Neural cell (in vitro differentiated cells): ENCODE measurements at regions not wholly inside any gene's neighbourhood (a gene's known extent, or its start where the extent isn't known, plus 50 kb on each side); places are given as distances from the start of the nearest gene placed in this dataset.

Experiments used
- H2AFZ ChIP-seq: fragments of 200-600, 300-800 bp; sonication (generic), shearing (Covaris generic); 2 replicates; pipeline ENCODE4 v1.6.0; 2014; ENCODE audit warnings: low read depth, mild to moderate bottlenecking, antibody characterized with exemption, low read length, moderate library complexity
- H3F3A ChIP-seq: fragments of 200-600 bp; shearing (Covaris generic); 2 replicates; pipeline ENCODE4 v1.6.1; 2016; ENCODE audit warnings: mild to moderate bottlenecking, moderate library complexity, mixed read lengths, antibody characterized with exemption, low read length; ENCODE audit not compliant: insufficient read depth, poor library complexity, severe bottlenecking
- H3K27ac ChIP-seq: fragments of 200-600, 300-800 bp; sonication (generic), shearing (Covaris generic); 2 replicates; pipeline ENCODE4 v1.5.1; 2014; ENCODE audit warnings: mild to moderate bottlenecking, low read length, moderate library complexity
- H3K27me3 ChIP-seq: fragments of 300-800, 200-600 bp; sonication (generic), shearing (Covaris generic); 2 replicates; pipeline ENCODE4 v1.6.0; 2014; ENCODE audit warnings: mild to moderate bottlenecking, low read depth, low read length, moderate library complexity; ENCODE audit not compliant: insufficient read depth
- H3K36me3 ChIP-seq: fragments of 300-800, 200-600 bp; sonication (generic), shearing (Covaris generic); 2 replicates; pipeline ENCODE4 v1.5.1; 2014; ENCODE audit warnings: mild to moderate bottlenecking, antibody characterized with exemption, low read length, moderate library complexity; ENCODE audit not compliant: insufficient read depth
- H3K4me2 ChIP-seq: fragments of 300-800, 200-600 bp; sonication (generic), shearing (Covaris generic); 2 replicates; pipeline ENCODE4 v1.6.0; 2014; ENCODE audit warnings: mild to moderate bottlenecking, low read length
- H3K4me3 ChIP-seq: fragments of 300-800, 200-600 bp; sonication (generic), shearing (Covaris generic); 2 replicates; pipeline ENCODE4 v1.5.1; 2014; ENCODE audit warnings: mild to moderate bottlenecking, low read length, moderate library complexity
- H3K79me2 ChIP-seq: fragments of 200-600 bp; shearing (Covaris generic); replicated peaks from 2 replicates; pipeline ENCODE4 v1.6.0; 2014; ENCODE audit warnings: mild to moderate bottlenecking, low read length, moderate library complexity; ENCODE audit not compliant: insufficient read depth
- H3K9ac ChIP-seq: fragments of 300-800, 200-600 bp; sonication (generic), shearing (Covaris generic); 2 replicates; pipeline ENCODE4 v1.6.1; 2016; ENCODE audit warnings: mild to moderate bottlenecking, low read length, mixed read lengths
- H3K9me2 ChIP-seq: fragments of 200-600 bp; shearing (Covaris generic); 2 replicates; pipeline ENCODE4 v1.6.1; 2016; ENCODE audit warnings: mild to moderate bottlenecking, low read length, mixed read lengths; ENCODE audit not compliant: insufficient read depth
- H3K9me3 ChIP-seq: fragments of 200-600, 300-800 bp; sonication (generic), shearing (Covaris generic); 2 replicates; pipeline ENCODE4 v1.6.1; 2016; ENCODE audit warnings: mild to moderate bottlenecking, mixed run types, low read length, moderate library complexity, mixed read lengths
- H4K20me1 ChIP-seq: fragments of 200-600 bp; shearing (Covaris generic); 2 replicates; pipeline ENCODE4 v1.6.1; 2016; ENCODE audit warnings: mild to moderate bottlenecking, mixed run types; ENCODE audit not compliant: insufficient read depth
- CTCF ChIP-seq: fragments of 450-650 bp; IDR thresholded peaks from 2 replicates; pipeline ENCODE4 v1.5.1; 2014; ENCODE audit warnings: antibody characterized with exemption, mild to moderate bottlenecking, moderate library complexity; ENCODE audit not compliant: poor library complexity, severe bottlenecking
- EP300 ChIP-seq: fragments of 450-650 bp; conservative IDR thresholded peaks from 2 replicates; pipeline ENCODE4 v1.6.1; 2014; ENCODE audit warnings: antibody characterized with exemption, mild to moderate bottlenecking, moderate library complexity; ENCODE audit not compliant: poor library complexity, severe bottlenecking
- EZH2 ChIP-seq: fragments of 200-600, 300-800 bp; shearing (Covaris generic), sonication (generic); IDR thresholded peaks from 2 replicates; pipeline ENCODE4 v1.6.1; 2014; ENCODE audit warnings: antibody characterized with exemption, low read length, borderline replicate concordance, mild to moderate bottlenecking; ENCODE audit not compliant: insufficient read depth, poor library complexity, severe bottlenecking
- MXI1 ChIP-seq: fragments of 450-650 bp; conservative IDR thresholded peaks from 2 replicates; pipeline ENCODE4 v1.6.1; 2014; ENCODE audit warnings: antibody characterized with exemption, mild to moderate bottlenecking; ENCODE audit not compliant: poor library complexity, severe bottlenecking
- POLR2AphosphoS5 ChIP-seq: IDR thresholded peaks from 2 replicates; pipeline ENCODE4 v1.6.1; 2012
- RAD21 ChIP-seq: fragments of 450-650 bp; conservative IDR thresholded peaks from 2 replicates; pipeline ENCODE4 v1.6.1; 2014; ENCODE audit warnings: antibody characterized with exemption, mild to moderate bottlenecking, moderate library complexity
- REST ChIP-seq: IDR thresholded peaks from 2 replicates; pipeline ENCODE4 v1.6.1; 2012; ENCODE audit warnings: borderline replicate concordance
- SMC3 ChIP-seq: fragments of 450-650 bp; conservative IDR thresholded peaks from 2 replicates; pipeline ENCODE4 v1.6.1; 2014; ENCODE audit warnings: antibody characterized with exemption, mild to moderate bottlenecking, moderate library complexity; ENCODE audit not compliant: poor library complexity
- TAF1 ChIP-seq: IDR thresholded peaks from 2 replicates; pipeline ENCODE4 v1.6.1; 2012; ENCODE audit warnings: low read depth

GRCh38 chr6:170026751-170027646 lies 263.9 kb downstream of the DLL1 start:
- no peak overlapping the region for H3K4me3 ChIP-seq
- H3K9ac ChIP-seq, result no peak overlapping the region
- H2AFZ ChIP-seq, result no peak overlapping the region
- no peaks in the 10 kb centered on the region for H4K20me1 ChIP-seq
- no peaks in the 10 kb centered on the region for H3K36me3 ChIP-seq
- H3K79me2 ChIP-seq, result no peaks in the 10 kb centered on the region
- no peaks in the 10 kb centered on the region for H3F3A ChIP-seq
- H3K4me2 ChIP-seq, result no peak overlapping the region
- TF ChIP-seq RAD21 (no peak), EP300 (no peak), MXI1 (no peak), CTCF (no peak), TAF1 (no peak), EZH2 (no peak), REST (no peak), POLR2AphosphoS5 (no peak), SMC3 (no peak)
- no peaks in the 10 kb centered on the region for H3K9me3 ChIP-seq
- no peaks in the 10 kb centered on the region for H3K27me3 ChIP-seq
- no peak overlapping the region for H3K27ac ChIP-seq
- no peaks in the 10 kb centered on the region for H3K9me2 ChIP-seq

GRCh38 chr6:170025935-170026750 lies 264.7 kb downstream of the DLL1 start:
- no peak overlapping the region for H3K9ac ChIP-seq
- H3K9me3 ChIP-seq, result no peaks in the 10 kb centered on the region
- no peaks in the 10 kb centered on the region for H3F3A ChIP-seq
- H3K27ac ChIP-seq, result no peak overlapping the region
- no peak for TF ChIP-seq SMC3
- TF ChIP-seq TAF1, result no peak
- TF ChIP-seq EZH2, result no peak
- TF ChIP-seq CTCF, result no peak
- no peaks in the 10 kb centered on the region for H3K79me2 ChIP-seq
- no peaks in the 10 kb centered on the region for H3K36me3 ChIP-seq
- no peaks in the 10 kb centered on the region for H4K20me1 ChIP-seq
- no peak overlapping the region for H3K4me3 ChIP-seq
- no peak overlapping the region for H2AFZ ChIP-seq
- H3K9me2 ChIP-seq, result no peaks in the 10 kb centered on the region
- no peaks in the 10 kb centered on the region for H3K27me3 ChIP-seq
- no peak overlapping the region for H3K4me2 ChIP-seq
